ENCODE measurements at regions not wholly inside any gene's neighbourhood (a gene's known extent, or its start where the extent isn't known, plus 50 kb on each side); places are given as distances from the start of the nearest gene placed in this dataset.

GRCh38 chr1:194537521-194537920 lies 1351.1 kb upstream of the B3GALT2 start:
- H3F3A ChIP-seq (ENCODE audit: insufficient read depth, low read length), result no peaks in the 10 kb centered on the region
- H3K4me2 ChIP-seq (ENCODE audit: low read length), result no peak overlapping the region
- no peak overlapping the region for H3K27ac ChIP-seq (ENCODE audit: low read depth, low read length, poor library complexity, severe bottlenecking)
- H3K4me1 ChIP-seq (ENCODE audit: insufficient read depth, low read length, severe bottlenecking), result peaks cover 20% of the 10 kb centered on the region
- H3K36me3 ChIP-seq (ENCODE audit: insufficient read depth, low read length), result no peaks in the 10 kb centered on the region
- TF ChIP-seq EZH2 (IDR thresholded peaks at IDR 0.05; ENCODE audit: borderline replicate concordance, low read length) (no peak), CTCF (IDR thresholded peaks at IDR 0.05; ENCODE audit: low read length) (no peak)
- no peaks in the 10 kb centered on the region for H3K9me2 ChIP-seq (ENCODE audit: low read depth, low read length)
- no peaks in the 10 kb centered on the region for H3K9me3 ChIP-seq (ENCODE audit: low read length)
- H3K9ac ChIP-seq (ENCODE audit: low read length), result no peak overlapping the region
- no peaks in the 10 kb centered on the region for H3K79me2 ChIP-seq (ENCODE audit: insufficient read depth, low read length)
- no peaks in the 10 kb centered on the region for H4K20me1 ChIP-seq (ENCODE audit: insufficient read depth, low read length)
- H3K4me3 ChIP-seq (ENCODE audit: low read depth, low read length, poor library complexity, severe bottlenecking), result no peak overlapping the region
- H2AFZ ChIP-seq (ENCODE audit: low read length), result peak overlapping the region; percentile 97
- no peaks in the 10 kb centered on the region for H3K27me3 ChIP-seq (ENCODE audit: insufficient read depth, low read length)

- no peaks in the 10 kb centered on the region for H3K36me3 ChIP-seq (ENCODE audit: insufficient read depth, low read length)
- peak overlapping the region; percentile 21; the same call in 1 of the 2 replicates for H3K4me2 ChIP-seq (ENCODE audit: low read length)
- no peaks in the 10 kb centered on the region for H3F3A ChIP-seq (ENCODE audit: insufficient read depth, low read length)
- H3K9ac ChIP-seq (ENCODE audit: low read length), result no peak overlapping the region
- peak overlapping the region; percentile 45; the same call in 1 of the 2 replicates for H2AFZ ChIP-seq (ENCODE audit: low read length)
- no peaks in the 10 kb centered on the region for H3K27me3 ChIP-seq (ENCODE audit: insufficient read depth, low read length)
- H3K4me3 ChIP-seq (ENCODE audit: low read depth, low read length, poor library complexity, severe bottlenecking), result peak overlapping the region; percentile 0
- H3K27ac ChIP-seq (ENCODE audit: low read depth, low read length, poor library complexity, severe bottlenecking), result no peak overlapping the region
- no peak for TF ChIP-seq EZH2 (IDR thresholded peaks at IDR 0.05; ENCODE audit: borderline replicate concordance, low read length)
- TF ChIP-seq CTCF (IDR thresholded peaks at IDR 0.05; ENCODE audit: low read length), result no peak
- H3K79me2 ChIP-seq (ENCODE audit: insufficient read depth, low read length), result no peaks in the 10 kb centered on the region
- H4K20me1 ChIP-seq (ENCODE audit: insufficient read depth, low read length), result no peaks in the 10 kb centered on the region
- H3K4me1 ChIP-seq (ENCODE audit: insufficient read depth, low read length, severe bottlenecking), result peaks cover 20% of the 10 kb centered on the region
- no peaks in the 10 kb centered on the region for H3K9me2 ChIP-seq (ENCODE audit: low read depth, low read length)
- no peaks in the 10 kb centered on the region for H3K9me3 ChIP-seq (ENCODE audit: low read length)
These were observed 1349.0 kb upstream of the B3GALT2 start for GRCh38 chr1:194535369-194535768.

GRCh38 chr1:194534784-194535183 lies 1348.4 kb upstream of the B3GALT2 start:
- Histone ChIP-seq H3K79me2 (ENCODE audit: insufficient read depth, low read length) (no peaks in the 10 kb centered on the region), H4K20me1 (ENCODE audit: insufficient read depth, low read length) (no peaks in the 10 kb centered on the region), H3K9me3 (ENCODE audit: low read length) (no peaks in the 10 kb centered on the region), H3K27me3 (ENCODE audit: insufficient read depth, low read length) (no peaks in the 10 kb centered on the region), H3K4me2 (ENCODE audit: low read length) (peak overlapping the region; percentile 21; the same call in 1 of the 2 replicates), H3K9ac (ENCODE audit: low read length) (no peak overlapping the region), H3K4me1 (ENCODE audit: insufficient read depth, low read length, severe bottlenecking) (peaks cover 20% of the 10 kb centered on the region), H3K9me2 (ENCODE audit: low read depth, low read length) (no peaks in the 10 kb centered on the region), H2AFZ (ENCODE audit: low read length) (peak overlapping the region; percentile 45), H3K27ac (ENCODE audit: low read depth, low read length, poor library complexity, severe bottlenecking) (no peak overlapping the region), H3F3A (ENCODE audit: insufficient read depth, low read length) (no peaks in the 10 kb centered on the region), H3K36me3 (ENCODE audit: insufficient read depth, low read length) (no peaks in the 10 kb centered on the region), H3K4me3 (ENCODE audit: low read depth, low read length, poor library complexity, severe bottlenecking) (peak overlapping the region; percentile 0)
- no peak for TF ChIP-seq CTCF (IDR thresholded peaks at IDR 0.05; ENCODE audit: low read length)
- TF ChIP-seq EZH2 (IDR thresholded peaks at IDR 0.05; ENCODE audit: borderline replicate concordance, low read length), result no peak
